Thymus (tissue), 11 donors: ENCODE measurements at regions not wholly inside any gene's neighbourhood (a gene's known extent, or its start where the extent isn't known, plus 50 kb on each side); places are given as distances from the start of the nearest gene placed in this dataset.

Experiments
- DNase-seq, 9 donors: peaks; one replicate each; pipeline ENCODE4 v3.0.0-alpha.2; 2013; ENCODE audit warnings: low spot score in 9 of 9, low read depth in 6 of 9, missing footprints in 1 of 9
- H3K27ac ChIP-seq, 2 donors: one replicate each; pipeline ENCODE4 v1.5.1; 2013; ENCODE audit warnings: control low read depth in 1 of 2, low read depth in 1 of 2, low read length in 1 of 2, mild to moderate bottlenecking in 1 of 2, moderate library complexity in 1 of 2
- H3K27me3 ChIP-seq, 2 donors: one replicate each; pipeline ENCODE4 v1.5.1; 2013; ENCODE audit warnings: low read length in 1 of 2; ENCODE audit not compliant: control insufficient read depth in 2 of 2, insufficient read depth in 1 of 2
- H3K36me3 ChIP-seq, 2 donors: one replicate each; pipeline ENCODE4 v1.5.1; 2013; ENCODE audit warnings: low read length in 1 of 2, mild to moderate bottlenecking in 1 of 2, moderate library complexity in 1 of 2; ENCODE audit not compliant: control insufficient read depth in 2 of 2, insufficient read depth in 2 of 2
- H3K4me1 ChIP-seq, 2 donors: one replicate each; pipeline ENCODE4 v1.5.1; 2013; ENCODE audit warnings: low read length in 2 of 2; ENCODE audit not compliant: control insufficient read depth in 2 of 2, insufficient read depth in 2 of 2
- H3K4me3 ChIP-seq, 2 donors: one replicate each; pipeline ENCODE4 v1.5.1; 2013; ENCODE audit warnings: low read length in 2 of 2, control low read depth in 1 of 2, mild to moderate bottlenecking in 1 of 2
- H3K9me3 ChIP-seq, 2 donors: one replicate each; pipeline ENCODE4 v1.5.1; 2013; ENCODE audit warnings: low read length in 1 of 2, mild to moderate bottlenecking in 1 of 2; ENCODE audit not compliant: control insufficient read depth in 2 of 2, insufficient read depth in 1 of 2
- WGBS: extraction: QIAGEN DNeasy Blood & Tissue Kit; methylation state at CpG from one replicate; pipeline ENCODE4 v1.1.7; 2013; 5-methylcytosine and 5-hydroxymethylcytosine counted together
- donor health status: healthy.

- Histone ChIP-seq H3K9me3 (peaks cover 0 to 6% of the 10 kb centered on the region in 2 donors), H3K4me3 (no peak overlapping the region), H3K27ac (no peak overlapping the region), H3K4me1 (no peaks in the 10 kb centered on the region), H3K36me3 (no peaks in the 10 kb centered on the region), H3K27me3 (no peaks in the 10 kb centered on the region)
- DNase-seq, result no peak
Measured at GRCh38 chr4:123042095-123042494, 119.7 kb upstream of the NUDT6 start.

- Histone ChIP-seq H3K27me3 (no peaks in the 10 kb centered on the region), H3K4me3 (no peak overlapping the region), H3K9me3 (peaks cover 0 to 9% of the 10 kb centered on the region in 2 donors), H3K36me3 (no peaks in the 10 kb centered on the region), H3K27ac (no peak overlapping the region), H3K4me1 (no peaks in the 10 kb centered on the region)
- DNase-seq, result no peak
Measured at GRCh38 chr4:123043013-123043412, 120.6 kb upstream of the NUDT6 start.

- H3K9me3 ChIP-seq, result peaks cover 0 to 9% of the 10 kb centered on the region in 2 donors
- WGBS, result 38% methylated on average over 2 of the region's 2 CpGs
- no peaks in the 10 kb centered on the region for H3K36me3 ChIP-seq
- DNase-seq, result no peak
- no peaks in the 10 kb centered on the region for H3K4me1 ChIP-seq
- H3K27me3 ChIP-seq, result no peaks in the 10 kb centered on the region
- H3K4me3 ChIP-seq, result no peak overlapping the region
- no peak overlapping the region for H3K27ac ChIP-seq
Measured at GRCh38 chr4:123043793-123044425, 121.5 kb upstream of the NUDT6 start.

- no peaks in the 10 kb centered on the region for H3K4me1 ChIP-seq
- no peaks in the 10 kb centered on the region for H3K27me3 ChIP-seq
- no peak overlapping the region for H3K4me3 ChIP-seq
- H3K36me3 ChIP-seq, result no peaks in the 10 kb centered on the region
- H3K9me3 ChIP-seq, result peaks cover 0 to 13% of the 10 kb centered on the region in 2 donors
- H3K27ac ChIP-seq, result no peak overlapping the region
- DNase-seq, result no peak
- 95% methylated on average over 3 of the region's 3 CpGs for WGBS
Measured at GRCh38 chr4:123046096-123046495, 123.7 kb upstream of the NUDT6 start.

GRCh38 chr4:123050018-123050417, 127.6 kb upstream of the NUDT6 start:
- 96% methylated on average over 2 of the region's 2 CpGs for WGBS
- DNase-seq, result no peak
- Histone ChIP-seq H3K27me3 (no peaks in the 10 kb centered on the region), H3K27ac (no peak overlapping the region), H3K4me1 (no peaks in the 10 kb centered on the region), H3K36me3 (peaks cover 0 to 4% of the 10 kb centered on the region in 2 donors), H3K9me3 (peaks cover 0 to 20% of the 10 kb centered on the region in 2 donors), H3K4me3 (no peak overlapping the region)

- WGBS, result 83% methylated on average over 3 of the region's 3 CpGs
- no peaks in the 10 kb centered on the region for H3K4me1 ChIP-seq
- H3K4me3 ChIP-seq, result no peak overlapping the region
- H3K36me3 ChIP-seq, result peaks cover 0 to 4% of the 10 kb centered on the region in 2 donors
- H3K27me3 ChIP-seq, result no peaks in the 10 kb centered on the region
- H3K9me3 ChIP-seq, result peaks cover 0 to 20% of the 10 kb centered on the region in 2 donors
- no peak for DNase-seq
- no peak overlapping the region for H3K27ac ChIP-seq
Measured at GRCh38 chr4:123052007-123052406, 129.6 kb upstream of the NUDT6 start.

GRCh38 chr4:123055943-123056342, 133.5 kb upstream of the NUDT6 start:
- Histone ChIP-seq H3K36me3 (peaks cover 0 to 4% of the 10 kb centered on the region in 2 donors), H3K4me1 (no peaks in the 10 kb centered on the region), H3K27ac (no peak overlapping the region), H3K4me3 (no peak overlapping the region), H3K27me3 (no peaks in the 10 kb centered on the region), H3K9me3 (peaks cover 0 to 17% of the 10 kb centered on the region in 2 donors)
- no peak for DNase-seq

- DNase-seq, result no peak
- Histone ChIP-seq H3K9me3 (peaks cover 0 to 4% of the 10 kb centered on the region in 2 donors), H3K27ac (no peak overlapping the region), H3K4me1 (no peaks in the 10 kb centered on the region), H3K4me3 (no peak overlapping the region), H3K36me3 (no peaks in the 10 kb centered on the region), H3K27me3 (no peaks in the 10 kb centered on the region)
- WGBS, result 98% methylated on average over 6 of the region's 6 CpGs
Measured at GRCh38 chr4:123060039-123060770, 137.8 kb upstream of the NUDT6 start.

GRCh38 chr4:123064390-123064789, 142.0 kb upstream of the NUDT6 start:
- Histone ChIP-seq H3K4me3 (no peak overlapping the region), H3K9me3 (peaks cover 0 to 4% of the 10 kb centered on the region in 2 donors), H3K27ac (no peak overlapping the region), H3K4me1 (no peaks in the 10 kb centered on the region), H3K36me3 (no peaks in the 10 kb centered on the region), H3K27me3 (no peaks in the 10 kb centered on the region)
- 94% methylated on average over 1 of the region's 1 CpG for WGBS
- DNase-seq, result no peak
